Heart left ventricle (tissue), 16 donors: ENCODE measurements at regions not wholly inside any gene's neighbourhood (a gene's known extent, or its start where the extent isn't known, plus 50 kb on each side); places are given as distances from the start of the nearest gene placed in this dataset.

ENCODE experiments used
- ATAC-seq, 4 donors: fragments of 200-7000 bp; cut with Tn5 transposase; one replicate each; pipeline ENCODE4 v1.9.1; 2020 to 2022; ENCODE audit warnings: moderate library complexity in 4 of 4, mild to moderate bottlenecking in 3 of 4, moderate number of reproducible peaks in 1 of 4
- DNase-seq, 5 donors: peaks; one replicate each; pipeline ENCODE4 v3.0.0-alpha.2; 2020
- H3K27ac ChIP-seq, 12 donors: fragments of 200-600 bp; sonication (generic) in 4 of 12; one replicate each; pipeline versions ENCODE4 v1.5.0 to v1.8.0; 2016 to 2022; ENCODE audit warnings: mild to moderate bottlenecking in 2 of 12
- H3K27me3 ChIP-seq, 9 donors: fragments of 200-600 bp; sonication (generic) in 2 of 9; one replicate each; pipeline versions ENCODE4 v1.5.1 to v1.8.0; 2016 to 2022; ENCODE audit warnings: mild to moderate bottlenecking in 3 of 9
- H3K36me3 ChIP-seq, 9 donors: fragments of 200-600 bp; sonication (generic) in 2 of 9; one replicate each; pipeline versions ENCODE4 v1.5.0 to v1.8.0; 2018 to 2022; ENCODE audit warnings: mild to moderate bottlenecking in 2 of 9
- H3K4me1 ChIP-seq, 12 donors: fragments of 200-600 bp; sonication (generic) in 4 of 12; one replicate each; pipeline versions ENCODE4 v1.5.0 to v1.8.0; 2016 to 2022; ENCODE audit warnings: mild to moderate bottlenecking in 3 of 12
- H3K4me3 ChIP-seq, 12 donors: fragments of 200-600 bp; sonication (generic) in 4 of 12; one replicate each; pipeline versions ENCODE4 v1.5.0 to v1.8.0; 2017 to 2022; ENCODE audit warnings: mild to moderate bottlenecking in 9 of 12, moderate library complexity in 4 of 12
- H3K9me3 ChIP-seq, 12 donors: fragments of 200-600 bp; sonication (generic) in 4 of 12; one replicate each; pipeline versions ENCODE4 v1.5.0 to v1.8.0; 2016 to 2022; ENCODE audit warnings: mild to moderate bottlenecking in 1 of 12
- POLR2A ChIP-seq, 2 donors: fragments of 450-650 bp; IDR thresholded peaks; one replicate each; pipeline ENCODE4 v1.6.1; 2017; ENCODE audit warnings: antibody characterized with exemption in 2 of 2, mild to moderate bottlenecking in 2 of 2, moderate library complexity in 2 of 2
- WGBS, 4 donors: extraction: QIAGEN DNeasy Blood & Tissue Kit in 2 of 4; methylation state at CpG; one replicate each; pipeline versions ENCODE4 v1.1.5 to v1.1.7; 2013 to 2018; 5-methylcytosine and 5-hydroxymethylcytosine counted together
- intact Hi-C, 10 donors: fragments of 100-400 bp; cut with DNase I; formaldehyde crosslinking; loops; one replicate each; pipeline versions ENCODE4 v1.11.1 to v1.14.2; 2022
- TF ChIP-seq, protein P1 (sequence below), 12 donors: fragments of 200-600 bp; sonication (generic) in 4 of 12; IDR thresholded peaks; one replicate each; pipeline versions ENCODE4 v1.5.0 to v1.8.0; 2018 to 2022; ENCODE audit warnings: antibody characterized with exemption in 12 of 12, mild to moderate bottlenecking in 5 of 12
- donor health status: ischemic (EF 13 %, LVEDD 7.1; RV severe dilation, severe dysfunction).
- donor health status: healthy with polysubstance abuse.
- donor health status: DM: no; HTN: yes; CAD: no.
- donor health status: DM: no; HTN: no; CAD: no.
- donor health status: ischemic (EF 25% LVEDD 6.9; RV normal size, moderate dysfunction).
- donor health status: ischemic (EF 25% LVEDD 5.7; RV mildly dilated, moderate dysfunction).
- donor health status: healthy.
- donor health status: DM: yes; HTN: yes; CAD: no.
- donor health status: ischemic (EF 35%, LVEDD 5.7; RV mildly dilated, moderate dysfunction).
- donor health status: nonischemic (EF 11% LVEDD 7.7; RV severe dilation, severe dysfunction).
- donor health status: DM: yes; HTN: yes; CAD: no.
- donor health status: PGD.
- donor health status: ischemic (EF 29% LVEDD 5.4; RV normal size, mild dysfunction).
- donor health status: nonischemic (EF 23%, LVEDD 6.1; RV moderate dilation, normal function).

DNA sequence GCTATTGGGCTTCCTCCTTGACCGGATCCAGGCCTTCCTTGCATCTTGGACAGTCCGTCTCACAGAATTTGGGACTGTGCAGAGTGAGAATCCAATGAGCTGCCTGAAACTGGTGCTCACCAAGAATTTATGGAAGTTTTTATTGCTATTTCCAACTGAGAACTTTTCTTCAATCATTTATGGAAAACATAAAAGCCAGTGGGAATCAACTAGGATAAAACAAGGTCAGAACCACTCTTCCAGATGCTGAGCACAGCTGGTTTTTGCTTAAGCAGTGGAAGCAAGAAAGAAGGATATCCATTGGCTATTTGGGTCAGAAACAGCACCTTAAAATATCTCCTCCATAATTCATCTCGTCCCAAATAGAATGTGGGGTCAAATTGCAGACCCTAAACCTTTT, 74.2 kb downstream of the CD83 start:
- H3K4me3 ChIP-seq = no peak overlapping the region
- no peaks in the 10 kb centered on the region for H3K36me3 ChIP-seq
- ATAC-seq (peak in 1 of 4 donors; percentile 41), DNase-seq (no peak)
- intact Hi-C loops = no loop called here
- H3K27ac ChIP-seq = peak overlapping the region in 3 of 12 donors; percentile 11 to 61 (median 55)
- H3K4me1 ChIP-seq = peaks cover 0 to 30% (median 0%) of the 10 kb centered on the region in 12 donors
- no peaks in the 10 kb centered on the region for H3K9me3 ChIP-seq
- H3K27me3 ChIP-seq = no peaks in the 10 kb centered on the region
- WGBS, 4 donors = 71 to 84% (median 74%) methylated on average over 3 of the region's 3 CpGs
- TF ChIP-seq, protein P1, sequence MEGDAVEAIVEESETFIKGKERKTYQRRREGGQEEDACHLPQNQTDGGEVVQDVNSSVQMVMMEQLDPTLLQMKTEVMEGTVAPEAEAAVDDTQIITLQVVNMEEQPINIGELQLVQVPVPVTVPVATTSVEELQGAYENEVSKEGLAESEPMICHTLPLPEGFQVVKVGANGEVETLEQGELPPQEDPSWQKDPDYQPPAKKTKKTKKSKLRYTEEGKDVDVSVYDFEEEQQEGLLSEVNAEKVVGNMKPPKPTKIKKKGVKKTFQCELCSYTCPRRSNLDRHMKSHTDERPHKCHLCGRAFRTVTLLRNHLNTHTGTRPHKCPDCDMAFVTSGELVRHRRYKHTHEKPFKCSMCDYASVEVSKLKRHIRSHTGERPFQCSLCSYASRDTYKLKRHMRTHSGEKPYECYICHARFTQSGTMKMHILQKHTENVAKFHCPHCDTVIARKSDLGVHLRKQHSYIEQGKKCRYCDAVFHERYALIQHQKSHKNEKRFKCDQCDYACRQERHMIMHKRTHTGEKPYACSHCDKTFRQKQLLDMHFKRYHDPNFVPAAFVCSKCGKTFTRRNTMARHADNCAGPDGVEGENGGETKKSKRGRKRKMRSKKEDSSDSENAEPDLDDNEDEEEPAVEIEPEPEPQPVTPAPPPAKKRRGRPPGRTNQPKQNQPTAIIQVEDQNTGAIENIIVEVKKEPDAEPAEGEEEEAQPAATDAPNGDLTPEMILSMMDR (IDR thresholded peaks at IDR 0.05) = no peak
- no peak for TF ChIP-seq POLR2A (IDR thresholded peaks at IDR 0.05)

DNA sequence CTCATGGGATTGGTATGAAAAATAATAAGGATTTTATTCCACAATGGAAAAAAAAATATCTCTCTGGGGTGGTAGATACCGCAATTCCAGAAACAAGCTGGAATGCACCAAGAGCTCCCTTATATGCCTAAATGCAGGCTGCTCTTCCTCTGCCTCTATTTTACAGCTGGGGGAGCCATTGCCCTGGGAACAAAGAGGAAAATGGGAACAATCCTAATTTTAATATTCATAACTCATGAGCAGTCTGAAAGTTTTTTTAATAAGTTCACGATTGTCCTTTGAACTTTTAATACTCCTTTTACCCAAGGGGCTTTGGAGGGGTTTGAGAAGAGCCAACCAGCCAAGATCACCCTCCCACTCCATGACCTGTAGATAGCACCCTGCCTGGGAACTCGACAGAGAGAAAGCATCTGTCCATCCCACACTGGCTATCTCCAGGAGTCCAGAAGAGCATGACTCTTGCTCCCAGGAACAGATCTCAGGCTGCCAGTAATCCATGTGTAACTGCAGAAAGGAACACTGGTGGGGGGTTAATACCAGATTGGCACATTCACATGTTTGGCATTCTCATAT, 74.7 kb downstream of the CD83 start:
- WGBS, 4 donors = 46 to 70% (median 56%) methylated on average over 3 of the region's 3 CpGs
- Histone ChIP-seq H3K4me1 (peaks cover 0 to 30% (median 0%) of the 10 kb centered on the region in 12 donors), H3K4me3 (no peak overlapping the region), H3K36me3 (no peaks in the 10 kb centered on the region), H3K9me3 (no peaks in the 10 kb centered on the region), H3K27ac (peak overlapping the region in 1 of 12 donors; percentile 61), H3K27me3 (no peaks in the 10 kb centered on the region)
- TF ChIP-seq, protein P1 (IDR thresholded peaks at IDR 0.05) = peak in 6 of 12 donors; percentile 24 to 52 (median 31)
- no peak for TF ChIP-seq POLR2A (IDR thresholded peaks at IDR 0.05)
- ATAC-seq (peak in 2 of 4 donors; percentile 63 to 65), DNase-seq (no peak)
- intact Hi-C loops = no loop called here

GRCh38 chr6:14193524-14193923, 76.0 kb downstream of the CD83 start:
- peaks cover 0 to 30% (median 0%) of the 10 kb centered on the region in 12 donors for H3K4me1 ChIP-seq
- no peaks in the 10 kb centered on the region for H3K27me3 ChIP-seq
- H3K9me3 ChIP-seq = no peaks in the 10 kb centered on the region
- no peak overlapping the region for H3K4me3 ChIP-seq
- intact Hi-C loops = no loop called here
- TF ChIP-seq POLR2A (IDR thresholded peaks at IDR 0.05) = no peak
- TF ChIP-seq, protein P1 (IDR thresholded peaks at IDR 0.05) = no peak
- 80 to 87% (median 85%) methylated on average over 2 of the region's 2 CpGs for WGBS, 4 donors
- no peaks in the 10 kb centered on the region for H3K36me3 ChIP-seq
- H3K27ac ChIP-seq = no peak overlapping the region
- no peak for DNase-seq
- ATAC-seq = no peak

- Histone ChIP-seq H3K36me3 (no peaks in the 10 kb centered on the region), H3K4me1 (peaks cover 0 to 27% (median 0%) of the 10 kb centered on the region in 12 donors), H3K27ac (no peak overlapping the region), H3K4me3 (no peak overlapping the region), H3K27me3 (no peaks in the 10 kb centered on the region), H3K9me3 (no peaks in the 10 kb centered on the region)
- 78 to 85% (median 83%) methylated on average over 7 of the region's 7 CpGs for WGBS, 4 donors
- no peak for DNase-seq
- no peak for ATAC-seq
- intact Hi-C loops = no loop called here
- no peak for TF ChIP-seq POLR2A (IDR thresholded peaks at IDR 0.05)
- TF ChIP-seq, protein P1 (IDR thresholded peaks at IDR 0.05) = no peak
These were observed 76.9 kb downstream of the CD83 start for GRCh38 chr6:14194483-14194882.
